D721Med (cell line): ENCODE measurements at regions not wholly inside any gene's neighbourhood (a gene's known extent, or its start where the extent isn't known, plus 50 kb on each side); places are given as distances from the start of the nearest gene placed in this dataset.
A peak's percentile ranks its signal among the peaks of the same experiment; 100 is the strongest.
"Not testable (repeated sequence)": the region's sequence is repeated elsewhere in the genome, so short reads cannot be mapped to it uniquely, and the experiment has no call there.

Source experiments
- DNase-seq: peaks from one replicate; pipeline ENCODE4 v3.0.0; 2011; ENCODE audit warnings: low spot score; ENCODE audit not compliant: insufficient read length
- FAIRE-seq: peaks from 2 replicates; lab custom pipeline; 2011; peaks lifted over from hg19 to GRCh38; lab: Jason Lieb, UNC
- TF ChIP-seq, protein P1 (sequence below): IDR thresholded peaks from 2 replicates; pipeline ENCODE4 v1.5.1; 2012; ENCODE audit warnings: mild to moderate bottlenecking, control low read depth; ENCODE audit not compliant: insufficient read depth; ENCODE audit errors: missing control alignments

DNA sequence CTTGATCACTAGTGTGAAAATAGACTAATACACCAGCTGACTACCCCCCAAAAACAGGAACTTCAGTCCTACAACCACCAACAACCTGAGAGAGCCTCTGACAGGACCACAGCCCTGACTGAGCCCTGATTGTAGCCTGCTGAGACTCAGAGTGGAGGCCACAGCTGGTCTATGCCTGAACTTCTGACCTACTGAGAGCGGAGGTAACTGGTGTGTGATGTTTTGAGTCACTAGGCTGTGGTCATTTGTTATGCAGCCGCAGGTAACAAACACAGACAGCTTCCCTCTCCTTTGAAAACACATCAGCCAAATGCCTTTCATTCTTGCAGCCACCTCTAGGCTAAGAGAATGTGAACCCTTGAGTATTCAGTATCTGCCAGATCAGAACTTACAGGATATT, 631.1 kb downstream of the PRIM2 start:
- not testable (repeated sequence) for DNase-seq, FAIRE-seq

- not testable (repeated sequence) for FAIRE-seq, DNase-seq
Measured at GRCh38 chr6:57950430-57950829, 633.0 kb downstream of the PRIM2 start.

DNA sequence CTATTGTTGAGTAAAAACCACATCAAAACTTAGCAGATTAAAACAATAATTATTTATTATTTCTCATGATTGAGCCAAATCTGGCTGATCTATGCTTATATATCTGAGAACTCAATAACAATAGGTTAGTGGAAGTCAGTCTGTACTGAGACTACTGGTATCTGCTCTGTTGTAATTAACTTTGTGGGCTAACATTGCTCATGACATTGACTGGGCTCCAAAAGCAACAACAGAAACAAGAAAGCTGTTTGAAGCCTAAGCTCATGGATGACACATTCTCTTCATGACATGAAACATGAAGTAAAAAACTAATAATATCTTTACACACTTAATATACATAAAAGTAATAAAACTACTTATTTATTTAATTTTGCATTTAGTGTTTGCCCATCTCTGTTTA, 649.3 kb downstream of the PRIM2 start:
- DNase-seq, FAIRE-seq: not testable (repeated sequence)

DNA sequence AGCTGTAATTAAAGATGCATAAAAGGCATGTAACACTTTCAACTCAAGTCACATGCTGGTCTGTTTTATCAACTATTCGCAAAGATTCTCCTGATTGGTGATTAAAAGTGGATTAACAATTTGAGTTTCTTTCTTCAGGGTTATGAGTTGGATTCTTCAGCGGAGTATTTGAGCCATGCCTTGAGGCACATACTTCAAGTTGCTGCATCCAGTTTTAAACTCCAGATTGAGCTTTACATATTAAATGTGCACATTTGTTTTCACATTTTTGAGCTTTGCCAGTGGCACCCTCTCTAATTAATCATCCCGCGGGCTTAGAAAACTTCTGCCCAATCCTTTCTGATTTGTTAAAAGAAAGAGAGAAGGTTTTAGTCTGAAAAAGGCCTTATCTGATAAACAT, 654.5 kb downstream of the PRIM2 start:
- not testable (repeated sequence) for FAIRE-seq, DNase-seq

DNA sequence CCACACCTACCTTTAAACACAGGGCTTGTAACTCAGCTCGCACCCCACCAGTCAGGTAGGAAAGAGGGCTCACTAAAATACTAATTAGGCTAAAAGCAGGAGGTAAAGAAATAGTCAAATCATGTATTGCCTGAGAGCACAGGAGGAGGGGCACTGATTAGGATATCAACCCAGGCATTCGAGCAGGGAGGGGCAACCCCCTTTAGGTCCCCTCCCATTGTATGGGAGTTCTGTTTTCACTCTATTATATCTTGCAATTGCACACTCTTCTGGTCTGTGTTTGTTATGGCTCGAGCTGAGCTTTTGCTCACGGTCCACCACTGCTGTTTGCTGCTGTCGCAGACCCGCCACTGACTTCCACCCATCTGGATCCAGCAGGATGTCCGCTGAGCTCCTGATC, 657.2 kb downstream of the PRIM2 start:
- DNase-seq (no peak), FAIRE-seq (no peak)
- TF ChIP-seq, protein P1, sequence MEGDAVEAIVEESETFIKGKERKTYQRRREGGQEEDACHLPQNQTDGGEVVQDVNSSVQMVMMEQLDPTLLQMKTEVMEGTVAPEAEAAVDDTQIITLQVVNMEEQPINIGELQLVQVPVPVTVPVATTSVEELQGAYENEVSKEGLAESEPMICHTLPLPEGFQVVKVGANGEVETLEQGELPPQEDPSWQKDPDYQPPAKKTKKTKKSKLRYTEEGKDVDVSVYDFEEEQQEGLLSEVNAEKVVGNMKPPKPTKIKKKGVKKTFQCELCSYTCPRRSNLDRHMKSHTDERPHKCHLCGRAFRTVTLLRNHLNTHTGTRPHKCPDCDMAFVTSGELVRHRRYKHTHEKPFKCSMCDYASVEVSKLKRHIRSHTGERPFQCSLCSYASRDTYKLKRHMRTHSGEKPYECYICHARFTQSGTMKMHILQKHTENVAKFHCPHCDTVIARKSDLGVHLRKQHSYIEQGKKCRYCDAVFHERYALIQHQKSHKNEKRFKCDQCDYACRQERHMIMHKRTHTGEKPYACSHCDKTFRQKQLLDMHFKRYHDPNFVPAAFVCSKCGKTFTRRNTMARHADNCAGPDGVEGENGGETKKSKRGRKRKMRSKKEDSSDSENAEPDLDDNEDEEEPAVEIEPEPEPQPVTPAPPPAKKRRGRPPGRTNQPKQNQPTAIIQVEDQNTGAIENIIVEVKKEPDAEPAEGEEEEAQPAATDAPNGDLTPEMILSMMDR = no peak

DNA sequence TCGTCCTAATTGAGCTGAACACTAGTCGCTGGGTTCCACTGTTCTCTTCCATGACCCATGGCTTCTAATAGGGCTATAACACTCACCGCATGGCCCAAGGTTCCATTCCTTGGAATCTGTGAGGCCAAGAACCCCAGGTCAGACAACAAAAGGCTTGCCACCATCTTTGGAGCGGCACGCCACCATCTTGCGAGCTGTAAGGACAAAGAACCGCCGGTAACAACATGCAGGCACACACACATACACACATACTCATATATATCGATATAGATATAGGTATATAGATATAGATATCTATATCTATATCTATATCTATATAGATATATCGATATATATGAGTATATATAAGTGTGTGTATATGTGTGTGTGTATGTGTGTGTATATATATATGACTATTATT, 657.7 kb downstream of the PRIM2 start:
- DNase-seq, FAIRE-seq: not testable (repeated sequence)

- peak; percentile 11 for FAIRE-seq
- DNase-seq = not testable (repeated sequence)
Measured at GRCh38 chr6:57976371-57976770, 658.9 kb downstream of the PRIM2 start.

GRCh38 chr6:57983603-57984002, 666.2 kb downstream of the PRIM2 start:
- not testable (repeated sequence) for DNase-seq, FAIRE-seq

DNA sequence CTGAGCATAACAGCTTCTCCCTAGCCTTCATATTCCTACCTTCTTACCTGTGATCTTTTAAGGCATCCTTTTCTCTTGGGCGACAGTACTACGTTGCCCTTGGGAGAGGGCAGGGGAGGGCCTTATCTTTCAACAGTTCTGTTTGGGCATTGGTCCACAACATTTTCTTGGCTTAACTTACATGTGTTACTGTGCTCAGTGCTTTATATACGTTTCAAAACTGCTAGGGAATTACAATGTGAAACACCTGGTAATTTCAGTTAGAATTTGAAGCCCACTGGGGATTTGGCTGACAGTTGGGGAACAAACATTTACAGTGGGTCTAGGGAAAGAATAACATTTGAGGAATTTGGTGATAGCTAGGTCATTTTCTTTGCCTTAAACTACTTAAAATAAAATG, 667.1 kb downstream of the PRIM2 start:
- FAIRE-seq, DNase-seq: not testable (repeated sequence)

DNA sequence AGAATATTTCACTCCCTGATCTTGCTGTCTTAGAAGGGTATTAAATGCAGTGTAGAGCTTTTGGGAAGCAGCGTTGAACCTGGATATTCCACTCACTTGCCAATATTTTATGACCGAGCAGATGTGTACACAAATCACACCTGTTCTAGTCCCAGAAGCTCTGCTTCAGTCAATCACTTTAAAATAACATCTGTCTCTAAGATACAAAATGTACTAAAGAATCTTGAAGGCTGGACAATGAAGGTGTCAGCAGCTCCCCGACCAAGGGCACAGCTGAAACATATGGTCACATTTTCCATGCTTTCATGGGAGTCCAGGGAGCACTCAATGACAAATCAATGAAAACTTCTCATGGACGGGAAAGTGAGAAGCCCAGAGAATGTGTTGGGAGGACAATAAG, 668.3 kb downstream of the PRIM2 start:
- FAIRE-seq, DNase-seq: not testable (repeated sequence)

GRCh38 chr6:57986584-57986983, 669.2 kb downstream of the PRIM2 start:
- FAIRE-seq, DNase-seq: not testable (repeated sequence)

DNA sequence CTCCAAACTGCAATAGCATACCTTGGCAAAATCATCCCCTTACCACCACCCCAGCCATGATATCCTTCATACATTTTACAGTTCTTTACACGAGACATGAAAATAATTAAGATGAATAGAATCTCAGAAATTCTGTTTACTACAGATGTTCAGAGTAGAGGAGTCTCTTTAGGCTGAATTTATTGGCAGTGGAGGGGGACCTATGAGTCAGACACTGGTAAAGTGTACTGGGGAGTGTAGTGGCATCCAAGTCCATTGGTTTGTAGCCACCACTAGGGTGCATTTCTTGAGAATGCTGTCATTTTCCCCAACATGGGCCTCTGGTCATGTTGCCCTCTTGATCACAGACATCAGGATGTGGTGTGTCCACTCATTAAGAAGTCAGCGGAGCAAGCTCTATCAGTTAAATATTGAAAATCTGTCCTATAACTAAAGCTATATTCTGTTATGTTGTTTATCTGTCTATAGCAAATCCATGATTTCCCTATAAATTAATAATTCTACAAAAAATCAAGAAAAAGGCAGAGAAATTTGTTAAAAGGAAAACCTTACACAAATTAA, 672.2 kb downstream of the PRIM2 start:
- DNase-seq, FAIRE-seq: not testable (repeated sequence)

DNA sequence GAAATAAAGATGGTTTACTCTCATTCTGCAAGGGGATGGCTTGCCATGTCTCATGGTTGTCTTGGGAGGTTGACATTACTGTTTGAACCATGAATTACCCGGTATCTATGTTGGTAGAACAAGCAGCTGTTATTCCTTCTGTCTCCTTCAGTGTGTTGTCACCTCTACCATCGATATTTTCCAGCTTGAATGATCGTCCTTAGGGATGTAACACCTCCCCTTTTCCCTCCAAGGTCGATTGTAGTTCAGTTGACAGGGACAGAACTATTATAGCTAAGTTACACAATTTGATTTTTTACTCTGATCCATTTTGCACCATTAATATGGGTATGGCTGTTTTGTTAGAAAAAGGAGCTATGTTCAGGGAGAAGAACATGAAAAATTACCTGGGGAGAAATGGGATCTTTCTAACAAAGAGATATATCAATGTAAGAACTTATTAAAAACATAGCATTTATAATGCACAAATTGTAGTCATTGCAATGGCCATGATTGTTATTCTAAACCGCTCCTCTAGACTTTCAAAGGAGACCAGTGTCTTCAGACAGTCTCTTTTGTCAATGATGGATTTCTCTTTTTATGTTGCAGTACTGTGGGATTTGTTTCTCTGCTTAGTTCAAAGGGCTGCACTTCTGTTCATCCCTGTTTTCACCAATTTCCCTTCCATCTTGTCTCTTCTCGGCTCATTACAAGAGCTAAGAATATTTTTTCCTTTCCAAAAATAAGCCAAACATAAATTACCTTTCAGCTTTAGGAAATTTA, 681.6 kb downstream of the PRIM2 start:
- peak; percentile 21 for FAIRE-seq
- not testable (repeated sequence) for DNase-seq

DNA sequence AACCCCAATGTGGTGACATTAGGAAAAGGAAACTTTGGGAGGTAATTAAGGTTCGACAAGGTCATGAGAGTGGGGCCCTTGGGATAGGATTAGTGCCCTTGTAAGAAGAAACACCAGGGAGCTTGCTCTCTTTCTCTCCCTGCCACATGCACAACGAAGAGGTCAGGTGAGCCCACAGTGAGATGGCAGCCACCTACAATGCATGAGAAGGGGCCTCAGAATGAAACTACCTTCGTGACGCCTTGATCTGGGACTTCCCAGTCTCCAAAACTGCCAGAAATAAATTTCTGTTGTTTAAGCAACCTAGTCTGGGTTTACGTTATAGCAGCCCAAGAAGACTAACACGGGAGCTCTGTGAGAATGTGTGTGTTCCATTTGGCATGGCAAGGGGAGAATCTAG, 682.8 kb downstream of the PRIM2 start:
- FAIRE-seq = not testable (repeated sequence)

More for the DNA sequence above, 682.8 kb downstream of the PRIM2 start:
- not testable (repeated sequence) for DNase-seq
